SK-N-SH (cell line): ENCODE measurements at regions not wholly inside any gene's neighbourhood (a gene's known extent, or its start where the extent isn't known, plus 50 kb on each side); places are given as distances from the start of the nearest gene placed in this dataset.
A peak's percentile ranks its signal among the peaks of the same experiment; 100 is the strongest.

Source experiments
- CTCF ChIA-PET: fragments of 300-600, 350-600 bp; formaldehyde crosslinking; extraction: SDS; loops from one replicate; lab custom pipeline; 2021; lab: Yijun Ruan, JAX
- POLR2A ChIA-PET: fragments of 350-600 bp; sonication (Branson Sonifier 250); formaldehyde crosslinking; extraction: SDS; loops from one replicate; lab custom pipeline; 2020; ENCODE audit warnings: antibody characterized with exemption, inconsistent platforms; lab: Yijun Ruan, JAX
- DNase-seq: peaks from one replicate; pipeline ENCODE4 v3.0.0; 2012
- H2AFZ ChIP-seq: fragments of 200-600 bp; sonication (generic); 2 replicates; pipeline ENCODE4 v1.8.1; 2016; ENCODE audit warnings: antibody characterized with exemption, mild to moderate bottlenecking, low read depth
- H3F3A ChIP-seq: fragments of 200-600 bp; sonication (generic); replicated peaks from 2 replicates; pipeline ENCODE3; 2016; ENCODE audit warnings: antibody characterized with exemption, mild to moderate bottlenecking; ENCODE audit not compliant: insufficient read depth
- H3K27ac ChIP-seq, 2 experiments: fragments of 200-500 bp in 1 of 2; fragments of 200-600 bp in 1 of 2; sonication (Bioruptor generic) in 1 of 2; sonication (generic), shearing (Covaris generic) in 1 of 2; 2 replicates each; pipeline versions ENCODE4 v1.5.1 to v1.6.1; 2014 to 2016; ENCODE audit warnings: low read depth in 2 of 2, inconsistent platforms in 1 of 2, low read length in 1 of 2, mild to moderate bottlenecking in 1 of 2, mixed read lengths in 1 of 2
- H3K27me3 ChIP-seq: fragments of 200-600 bp; sonication (generic), shearing (Covaris generic); 2 replicates; pipeline ENCODE4 v1.6.1; 2016; ENCODE audit warnings: mixed run types; ENCODE audit not compliant: insufficient read depth
- H3K36me3 ChIP-seq, 2 experiments: fragments of 200-500 bp in 1 of 2; fragments of 200-600 bp in 1 of 2; sonication (Bioruptor generic) in 1 of 2; sonication (generic) in 1 of 2; replicated peaks in 1 of 2; 2 replicates each; pipeline versions ENCODE3 to v1.5.1; 2014 to 2016; ENCODE audit warnings: low read length in 1 of 2, mild to moderate bottlenecking in 1 of 2; ENCODE audit not compliant: insufficient read depth in 2 of 2, control insufficient read depth in 1 of 2
- H3K4me1 ChIP-seq, 2 experiments: fragments of 200-500 bp in 1 of 2; fragments of 200-600 bp in 1 of 2; sonication (Bioruptor generic) in 1 of 2; sonication (generic), shearing (Covaris generic) in 1 of 2; 2 replicates each; pipeline versions ENCODE4 v1.5.1 to v1.6.1; 2014 to 2016; ENCODE audit warnings: low read depth in 1 of 2, low read length in 1 of 2, mixed run types in 1 of 2; ENCODE audit not compliant: insufficient read depth in 2 of 2, control insufficient read depth in 1 of 2
- H3K4me2 ChIP-seq: fragments of 200-600 bp; sonication (generic), shearing (Covaris generic); 2 replicates; pipeline ENCODE4 v1.6.1; 2017; ENCODE audit warnings: mixed run types
- H3K4me3 ChIP-seq, 2 experiments: fragments of 200-500 bp in 1 of 2; fragments of 200-600 bp in 1 of 2; sonication (Bioruptor generic) in 1 of 2; sonication (generic), shearing (Covaris generic) in 1 of 2; 2 replicates each; pipeline versions ENCODE4 v1.5.1 to v1.8.1; 2014 to 2016; ENCODE audit warnings: low read depth in 2 of 2, inconsistent platforms in 1 of 2, low read length in 1 of 2, mild to moderate bottlenecking in 1 of 2, mixed read lengths in 1 of 2, moderate library complexity in 1 of 2
- H3K79me2 ChIP-seq: fragments of 200-600 bp; sonication (generic); 2 replicates; pipeline ENCODE4 v1.8.1; 2017; ENCODE audit warnings: mild to moderate bottlenecking; ENCODE audit not compliant: insufficient read depth
- H3K9ac ChIP-seq: fragments of 200-600 bp; sonication (generic); 2 replicates; pipeline ENCODE4 v1.6.1; 2017; ENCODE audit warnings: mixed run types
- H3K9me2 ChIP-seq: fragments of 200-600 bp; sonication (generic); 2 replicates; pipeline ENCODE4 v1.6.1; 2017; ENCODE audit warnings: mixed run types
- H3K9me3 ChIP-seq: fragments of 200-600 bp; sonication (generic); 2 replicates; pipeline ENCODE4 v1.6.1; 2017; ENCODE audit warnings: mixed run types, mild to moderate bottlenecking, moderate library complexity
- H4K20me1 ChIP-seq: fragments of 200-600 bp; sonication (generic); 2 replicates; pipeline ENCODE4 v1.6.1; 2017; ENCODE audit warnings: mild to moderate bottlenecking, mixed run types; ENCODE audit not compliant: insufficient read depth
- CHD2 ChIP-seq: fragments of 150-350 bp; IDR thresholded peaks from 2 replicates; pipeline ENCODE4 v1.6.1; 2018; ENCODE audit warnings: low read length; ENCODE audit not compliant: partially characterized antibody
- CTCF ChIP-seq: fragments of 200-600 bp; sonication (generic); IDR thresholded peaks from 2 replicates; pipeline ENCODE4 v1.6.1; 2017; ENCODE audit warnings: antibody characterized with exemption, mild to moderate bottlenecking, moderate library complexity
- EP300 ChIP-seq, 2 experiments: IDR thresholded peaks; 2 replicates each; pipeline versions ENCODE4 v1.4.0 to v1.6.1; 2012; ENCODE audit warnings: borderline replicate concordance in 1 of 2, low read depth in 1 of 2, low read length in 1 of 2
- FOXJ3 ChIP-seq: sonication (generic); formaldehyde crosslinking; IDR thresholded peaks from 2 replicates; pipeline ENCODE4 v1.5.1; 2020; ENCODE audit warnings: mild to moderate bottlenecking, missing genetic modification reagents
- FOXM1 ChIP-seq: IDR thresholded peaks from 2 replicates; pipeline ENCODE4 v1.4.0; 2012; ENCODE audit warnings: low read depth, mild to moderate bottlenecking
- GABPA ChIP-seq: IDR thresholded peaks from 2 replicates; pipeline ENCODE4 v1.4.0; 2012; ENCODE audit warnings: low read depth, mild to moderate bottlenecking
- GATA2 ChIP-seq: sonication (generic); formaldehyde crosslinking; IDR thresholded peaks from 2 replicates; pipeline ENCODE4 v1.5.0; 2020; ENCODE audit warnings: mild to moderate bottlenecking, missing genetic modification reagents
- JUND ChIP-seq: IDR thresholded peaks from 2 replicates; pipeline ENCODE4 v1.4.0; 2012
- NFIC ChIP-seq: IDR thresholded peaks from 2 replicates; pipeline ENCODE4 v1.4.0; 2012; ENCODE audit warnings: borderline replicate concordance
- POLR2AphosphoS5 ChIP-seq: IDR thresholded peaks from 2 replicates; pipeline ENCODE4 v1.6.1; 2012; ENCODE audit warnings: low read depth, low read length
- RAD21 ChIP-seq: IDR thresholded peaks from 2 replicates; pipeline ENCODE4 v1.6.1; 2012; ENCODE audit warnings: mild to moderate bottlenecking, low read length
- RFX5 ChIP-seq: IDR thresholded peaks from 2 replicates; pipeline ENCODE4 v1.6.1; 2012; ENCODE audit warnings: mild to moderate bottlenecking, improper control_type of control experiment, low read length
- RXRA ChIP-seq: IDR thresholded peaks from 2 replicates; pipeline ENCODE4 v1.4.0; 2012; ENCODE audit warnings: low read depth, mild to moderate bottlenecking, borderline replicate concordance
- SIN3A ChIP-seq: IDR thresholded peaks from 2 replicates; pipeline ENCODE4 v1.6.1; 2012; ENCODE audit warnings: low read depth, mild to moderate bottlenecking, low read length, moderate library complexity, borderline replicate concordance
- TAF1 ChIP-seq: IDR thresholded peaks from 2 replicates; pipeline ENCODE4 v1.6.1; 2012; ENCODE audit warnings: low read depth, mild to moderate bottlenecking, low read length, moderate library complexity, borderline replicate concordance
- TEAD4 ChIP-seq: IDR thresholded peaks from 2 replicates; pipeline ENCODE4 v1.4.0; 2012; ENCODE audit warnings: mild to moderate bottlenecking, borderline replicate concordance; ENCODE audit not compliant: insufficient read depth
- ZBTB33 ChIP-seq: IDR thresholded peaks from 2 replicates; pipeline ENCODE4 v1.4.0; 2012; ENCODE audit warnings: low read depth, borderline replicate concordance
- WGBS: methylation state at CpG from one replicate; pipeline ENCODE4 v1.1.6; 2017; ENCODE audit warnings: low lambda C conversion rate; 5-methylcytosine and 5-hydroxymethylcytosine counted together

GRCh38 chr13:39938596-39938995 lies 283.1 kb downstream of the COG6 start:
- Histone ChIP-seq H3K79me2 (no peaks in the 10 kb centered on the region), H3K36me3 (no peaks in the 10 kb centered on the region), H3K9ac (no peak overlapping the region), H3K4me2 (no peak overlapping the region), H3K27me3 (no peaks in the 10 kb centered on the region), H3K9me3 (no peaks in the 10 kb centered on the region), H3F3A (no peaks in the 10 kb centered on the region), H3K4me1 (peaks cover 0 to 2% of the 10 kb centered on the region in 2 experiments; a peak in 2 of 4 replicates), H4K20me1 (no peaks in the 10 kb centered on the region), H3K4me3 (no peak overlapping the region), H2AFZ (no peak overlapping the region; the same call in 1 of the 2 replicates), H3K27ac (peak overlapping the region; percentile 13 to 28; a peak in 3 of 4 replicates), H3K9me2 (no peaks in the 10 kb centered on the region)
- TF ChIP-seq EP300 (IDR thresholded peaks at IDR 0.05; ENCODE audit: borderline replicate concordance in 1 of 2, low read depth in 1 of 2, low read length in 1 of 2) = peak in 1 of 2 experiments; percentile 28; a peak in 1 of 4 replicates
- TF ChIP-seq RXRA = no peak
- ChIA-PET POLR2A (no interaction called here), CTCF (interaction anchor here (1.1 to 1.6 kb wide), 3 partner anchors 14 to 156 kb away, joined by 3 to 5 read pairs (median 4); no protein-coding TSS in a partner anchor)
- DNase-seq = no peak
- WGBS = 42% methylated on average over 2 of the region's 2 CpGs

GRCh38 chr13:39941236-39941635 lies 285.8 kb downstream of the COG6 start:
- H3K27me3 ChIP-seq = no peaks in the 10 kb centered on the region
- no peak overlapping the region for H3K4me3 ChIP-seq
- H2AFZ ChIP-seq = no peak overlapping the region
- no peaks in the 10 kb centered on the region for H3K36me3 ChIP-seq
- DNase-seq = no peak
- H3K9ac ChIP-seq = no peak overlapping the region
- peaks cover 0 to 2% of the 10 kb centered on the region in 2 experiments; a peak in 2 of 4 replicates for H3K4me1 ChIP-seq
- no peak for TF ChIP-seq CHD2
- no peak for TF ChIP-seq SIN3A
- no peak for TF ChIP-seq GATA2 (CRISPR knock-in tag)
- no peak for TF ChIP-seq FOXM1
- no peaks in the 10 kb centered on the region for H3K9me2 ChIP-seq
- no peaks in the 10 kb centered on the region for H4K20me1 ChIP-seq
- ChIA-PET POLR2A (no interaction called here), CTCF (interaction anchor here (1.2 to 3.1 kb wide), 8 partner anchors 15 to 838 kb away, joined by 3 to 30 read pairs (median 14); no protein-coding TSS in a partner anchor)
- H3K4me2 ChIP-seq = no peak overlapping the region
- H3F3A ChIP-seq = no peaks in the 10 kb centered on the region
- no peaks in the 10 kb centered on the region for H3K79me2 ChIP-seq
- H3K9me3 ChIP-seq = no peaks in the 10 kb centered on the region
- WGBS = 96% methylated on average over 5 of the region's 5 CpGs
- H3K27ac ChIP-seq = no peak overlapping the region

GRCh38 chr13:39941911-39942551 lies 286.6 kb downstream of the COG6 start:
- Histone ChIP-seq H3K4me1 (peaks cover 0 to under 1% of the 10 kb centered on the region in 2 experiments; a peak in 2 of 4 replicates), H3K9ac (no peak overlapping the region), H3K4me3 (no peak overlapping the region), H3K79me2 (no peaks in the 10 kb centered on the region), H3K9me2 (no peaks in the 10 kb centered on the region), H4K20me1 (no peaks in the 10 kb centered on the region), H3K27ac (no peak overlapping the region), H3K4me2 (no peak overlapping the region), H3F3A (no peaks in the 10 kb centered on the region), H2AFZ (no peak overlapping the region), H3K9me3 (no peaks in the 10 kb centered on the region), H3K36me3 (no peaks in the 10 kb centered on the region), H3K27me3 (no peaks in the 10 kb centered on the region)
- TF ChIP-seq FOXJ3 (CRISPR knock-in tag) (no peak), TAF1 (no peak), RXRA (no peak), GABPA (no peak), SIN3A (no peak), NFIC (no peak), ZBTB33 (no peak), RAD21 (no peak), EP300 (IDR thresholded peaks at IDR 0.05; ENCODE audit: borderline replicate concordance in 1 of 2, low read depth in 1 of 2, low read length in 1 of 2) (no peak), CTCF (no peak), TEAD4 (no peak), JUND (no peak), POLR2AphosphoS5 (no peak), GATA2 (CRISPR knock-in tag) (no peak), RFX5 (no peak)
- no peak for DNase-seq
- POLR2A ChIA-PET = no interaction called here
- CTCF ChIA-PET = interaction anchor here (0.6 to 3.1 kb wide), 46 partner anchors 7 to 1593 kb away, joined by 3 to 38 read pairs (median 5); no protein-coding TSS in a partner anchor
- 89% methylated on average over 8 of the region's 8 CpGs for WGBS
